CD4-positive, alpha-beta T cell (primary cell): ENCODE measurements at regions not wholly inside any gene's neighbourhood (a gene's known extent, or its start where the extent isn't known, plus 50 kb on each side); places are given as distances from the start of the nearest gene placed in this dataset. TPM values are rescaled to one million over a fixed set of nuclear protein-coding genes. Genes with fewer than 3 reads are reported as not detected.

ENCODE experiments used
- microRNA-seq: library from miRNA; unstranded; fragments of <30 nt; microRNA quantifications from one replicate; pipeline ENCODE4 v1.2.0, GENCODE V29; 2021; ENCODE audit warnings: borderline microRNAs expressed, borderline replicate concordance

Small RNA genes in the stretch of these regions (microRNA-seq; reads per million reads assigned to microRNA genes)
- gene MIR550A2 (not detected), gene MIR550B2 (not detected)
